ENCODE measurements at regions not wholly inside any gene's neighbourhood (a gene's known extent, or its start where the extent isn't known, plus 50 kb on each side); places are given as distances from the start of the nearest gene placed in this dataset.
"Not testable (repeated sequence)": the region's sequence is repeated elsewhere in the genome, so short reads cannot be mapped to it uniquely, and the experiment has no call there.

DNA sequence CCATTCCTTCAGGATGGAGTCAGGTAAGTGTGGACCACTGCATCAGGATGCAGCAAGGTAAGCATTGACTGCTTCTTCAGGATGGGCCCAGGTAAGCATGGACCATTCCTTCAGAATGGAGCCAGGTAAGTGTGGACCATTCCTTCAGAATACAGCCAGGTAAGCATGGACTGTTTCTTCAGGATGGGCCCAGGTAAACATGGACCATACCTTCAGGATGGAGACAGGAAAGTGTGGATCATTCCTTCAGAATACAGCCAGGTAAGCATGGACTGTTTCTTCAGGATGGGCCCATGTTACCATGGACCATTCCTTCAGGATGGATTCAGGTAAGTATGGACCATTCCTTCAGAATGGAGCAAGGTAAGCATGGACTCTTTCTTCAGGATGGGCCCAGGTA, 89.4 kb upstream of the SPACA7 start:
- not testable (repeated sequence) for DNase-seq

DNA sequence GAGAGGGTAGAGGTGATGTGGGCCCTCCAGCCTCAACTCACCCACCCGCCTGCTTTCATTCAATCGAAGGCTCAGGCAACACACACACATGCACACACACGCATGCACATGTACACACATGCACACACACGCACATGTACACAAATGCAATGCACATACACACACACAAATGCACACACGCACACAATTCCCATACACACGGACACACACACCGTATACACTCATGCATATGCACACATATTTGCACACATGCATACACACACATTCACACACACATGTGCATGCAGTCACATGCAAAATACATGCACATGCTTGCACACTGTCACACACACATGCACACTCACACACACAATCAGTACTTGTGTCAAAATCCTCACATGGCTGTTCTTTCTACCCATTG, 55.9 kb upstream of the SPACA7 start:
- DNase-seq, result no peak

DNA sequence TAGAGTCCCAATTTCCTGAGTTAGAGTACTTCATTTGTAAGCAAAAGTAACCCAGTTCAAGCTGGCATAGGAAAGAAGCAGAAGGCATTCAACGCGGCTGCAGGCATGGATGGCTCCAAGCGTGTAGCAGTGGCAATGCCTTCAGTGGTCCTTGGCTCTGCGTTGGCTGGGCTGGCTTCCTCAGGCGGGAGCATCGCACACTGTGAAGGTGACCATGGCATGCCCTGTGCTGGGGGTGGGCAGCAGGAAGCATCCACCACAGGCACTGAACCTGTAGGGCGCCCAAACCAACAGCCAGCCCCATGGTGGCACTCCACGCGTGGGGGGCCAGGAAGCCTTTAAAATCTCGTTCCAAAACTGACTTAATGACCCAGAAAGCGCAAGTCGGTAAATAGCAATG, 53.6 kb upstream of the SPACA7 start:
- DNase-seq, result no peak

DNA sequence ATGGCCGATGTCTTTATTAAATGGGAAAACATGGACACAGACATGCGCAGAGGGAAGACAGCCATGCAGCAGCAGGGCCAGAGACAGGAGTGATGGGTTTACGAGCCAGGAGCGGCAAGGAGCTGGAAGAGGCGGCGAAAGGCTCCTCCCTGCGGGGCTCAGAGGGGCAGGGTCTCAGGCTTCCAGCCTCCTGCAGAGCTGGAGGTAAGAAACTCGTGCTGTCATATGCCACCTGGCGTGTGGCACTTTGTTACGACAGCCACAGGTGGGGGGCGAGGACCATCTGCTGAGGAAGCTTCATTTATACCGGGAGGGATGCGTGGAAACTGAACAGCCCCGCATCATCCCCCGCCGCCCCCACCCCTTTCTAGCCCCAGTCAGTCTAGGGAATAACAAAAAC, 52.0 kb upstream of the SPACA7 start:
- DNase-seq, result no peak

DNA sequence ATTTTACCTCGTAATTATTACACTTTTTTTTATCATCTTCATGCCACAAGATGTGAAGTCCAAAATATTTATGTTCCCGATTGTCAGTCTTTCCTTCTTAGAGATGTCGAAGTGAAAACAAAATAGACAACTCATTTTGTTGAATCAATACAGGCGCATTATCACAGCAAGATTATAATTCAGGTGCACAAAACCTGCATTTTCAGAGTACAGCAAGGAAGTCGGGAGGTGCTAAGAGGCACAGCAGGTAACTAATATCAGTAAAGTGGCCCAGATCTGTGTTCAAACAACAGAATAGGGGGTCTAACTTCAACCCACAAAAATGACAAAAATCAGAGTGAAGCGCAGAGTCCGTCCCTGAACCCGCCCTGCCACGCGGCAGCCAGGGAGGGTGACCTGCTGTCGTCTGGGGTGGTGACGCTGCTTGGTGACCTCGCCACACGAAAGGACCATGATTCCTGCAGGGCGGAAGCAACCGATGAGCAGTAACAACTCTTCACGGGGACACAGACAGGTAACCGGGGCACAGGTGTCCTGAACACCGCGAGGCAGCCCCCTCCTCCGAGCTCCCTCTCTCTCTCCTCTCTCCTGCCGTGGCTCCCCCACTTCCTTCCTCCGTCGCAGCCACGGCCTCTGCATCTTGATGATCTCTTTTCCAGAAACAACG, 50.9 kb upstream of the SPACA7 start:
- DNase-seq, result no peak

DNA sequence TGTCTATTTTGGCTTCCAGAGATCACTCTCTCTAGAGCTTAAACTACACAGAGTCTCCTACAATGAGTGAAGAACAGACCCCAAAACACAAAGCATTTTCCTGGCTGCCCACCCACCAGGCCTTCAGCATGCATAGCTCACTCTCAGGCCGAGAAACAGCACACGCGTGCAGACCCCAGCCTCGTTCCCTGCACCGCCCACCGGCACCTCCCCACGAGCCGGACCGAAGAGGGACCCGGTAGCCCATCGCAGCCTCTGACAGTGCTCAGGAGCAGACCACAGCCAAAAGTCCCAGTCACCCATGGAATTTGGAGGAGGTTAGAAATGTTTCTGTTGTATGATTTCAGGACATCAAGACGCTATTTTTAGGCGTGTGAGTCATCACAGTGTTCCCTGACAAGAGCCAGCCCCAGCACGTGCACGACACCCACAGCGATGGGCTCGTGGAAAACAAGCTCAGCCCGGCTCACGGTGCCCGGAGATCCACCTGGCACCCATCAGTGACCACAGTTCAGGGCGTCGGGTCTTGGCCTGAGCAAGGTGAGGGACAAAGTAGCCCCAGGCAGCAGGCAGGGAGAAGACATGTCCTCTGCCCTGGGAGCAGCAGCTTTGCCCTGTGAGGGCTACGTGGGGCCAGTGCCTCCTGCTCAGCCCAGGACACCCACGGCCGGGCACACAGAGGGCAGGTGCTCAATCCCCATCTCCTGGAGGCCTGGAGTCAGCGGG, 50.1 kb upstream of the SPACA7 start:
- no peak for DNase-seq

All from inflammatory macrophage treated with lipopolysaccharide for 4 hours (primary cell).